Muscle of leg (tissue), 3 donors: ENCODE measurements at regions not wholly inside any gene's neighbourhood (a gene's known extent, or its start where the extent isn't known, plus 50 kb on each side); places are given as distances from the start of the nearest gene placed in this dataset.

Source experiments
- DNase-seq: peaks from one replicate; pipeline ENCODE4 v3.0.0; 2013
- H3K27ac ChIP-seq: one replicate; pipeline ENCODE4 v1.5.1; 2013; ENCODE audit warnings: mild to moderate bottlenecking, low read length, control low read depth
- H3K27me3 ChIP-seq: one replicate; pipeline ENCODE4 v1.6.1; 2013; ENCODE audit warnings: low read length; ENCODE audit not compliant: control insufficient read depth, insufficient read depth
- H3K36me3 ChIP-seq: one replicate; pipeline ENCODE4 v1.6.1; 2013; ENCODE audit warnings: low read length; ENCODE audit not compliant: control insufficient read depth, insufficient read depth
- H3K4me1 ChIP-seq: one replicate; pipeline ENCODE4 v1.6.1; 2013; ENCODE audit warnings: low read length; ENCODE audit not compliant: control insufficient read depth, insufficient read depth
- H3K4me3 ChIP-seq: one replicate; pipeline ENCODE4 v1.5.1; 2013; ENCODE audit warnings: low read length, control low read depth
- H3K9me3 ChIP-seq: replicated peaks from 2 replicates; pipeline ENCODE4 v1.6.1; 2013; ENCODE audit warnings: low read depth, low read length; ENCODE audit not compliant: control insufficient read depth
- WGBS: methylation state at CpG from one replicate; pipeline ENCODE4 v1.1.5; 2013; ENCODE audit warnings: missing lambda C conversion rate; ENCODE audit not compliant: insufficient coverage; 5-methylcytosine and 5-hydroxymethylcytosine counted together

GRCh38 chr4:121439669-121440068 lies 58.9 kb upstream of the QRFPR start:
- H3K36me3 ChIP-seq: no peaks in the 10 kb centered on the region
- no peaks in the 10 kb centered on the region for H3K4me1 ChIP-seq
- no peak overlapping the region for H3K27ac ChIP-seq
- DNase-seq: no peak
- no peaks in the 10 kb centered on the region for H3K27me3 ChIP-seq
- H3K4me3 ChIP-seq: no peak overlapping the region
- WGBS: 88% methylated on average over 1 of the region's 1 CpG
- peaks cover 11% of the 10 kb centered on the region for H3K9me3 ChIP-seq
